Left cardiac atrium (tissue), 4 donors: ENCODE measurements at regions not wholly inside any gene's neighbourhood (a gene's known extent, or its start where the extent isn't known, plus 50 kb on each side); places are given as distances from the start of the nearest gene placed in this dataset.

ENCODE experiments used
- ATAC-seq, 2 donors: fragments of 200-7000 bp; cut with Tn5 transposase; one replicate each; pipeline ENCODE4 v1.9.1; 2020; ENCODE audit warnings: mild to moderate bottlenecking in 2 of 2, moderate library complexity in 2 of 2
- DNase-seq: peaks from one replicate; pipeline ENCODE4 v3.0.0-alpha.2; 2020
- intact Hi-C, 2 donors: fragments of 100-400 bp; cut with DNase I; formaldehyde crosslinking; loops; one replicate each; pipeline versions ENCODE4 v1.14.1 to v1.15.1; 2022 to 2023
- donor health status: DM: no; HTN: yes; CAD: no.
- donor health status: DM: no; HTN: yes; CAD: no; lungs with severe emphysema.
- donor health status: DM: yes; HTN: yes; CAD: no.
- donor health status: Dilated cardiomyopathy.

DNA sequence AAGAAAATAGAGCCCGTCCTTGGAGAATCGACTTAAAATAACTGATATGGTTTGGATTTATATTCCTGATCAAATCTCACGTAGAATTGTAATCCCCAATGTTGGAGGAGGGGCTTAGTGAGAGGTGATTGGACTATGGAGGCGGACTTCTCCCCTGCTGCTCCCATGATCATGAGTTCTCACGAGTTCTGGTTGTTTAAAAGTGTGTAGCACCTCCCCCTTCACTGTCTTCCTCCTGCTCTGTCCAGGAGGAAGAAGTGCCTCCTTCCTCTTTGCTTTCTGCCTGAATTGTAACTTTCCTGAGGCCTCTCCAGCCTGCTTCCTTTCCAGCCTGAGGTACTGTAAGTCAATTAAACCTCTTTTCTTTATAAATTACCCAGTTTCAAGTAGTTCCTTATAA, 529.2 kb downstream of the HAO1 start:
- ATAC-seq (no peak), DNase-seq (no peak)
- intact Hi-C loops = no loop called here

DNA sequence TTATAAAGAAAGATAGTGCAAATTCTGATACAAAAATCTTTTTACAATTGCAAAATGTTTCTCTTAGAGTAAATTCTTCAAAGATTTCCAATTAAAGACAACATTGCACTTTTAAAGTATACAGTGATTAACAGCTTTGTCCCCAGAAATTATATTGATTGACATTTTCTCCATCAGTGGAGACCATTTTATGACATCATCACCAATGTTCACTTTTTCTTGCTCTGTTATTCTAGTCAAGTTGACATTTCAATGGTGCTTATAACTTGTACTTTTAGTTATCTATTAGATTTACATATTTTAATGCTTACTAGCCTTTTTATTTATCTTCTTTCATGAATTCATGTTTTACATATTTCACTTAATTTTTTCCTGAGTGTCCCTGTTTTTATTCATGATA, 524.8 kb downstream of the HAO1 start:
- intact Hi-C loops = no loop called here
- no peak for DNase-seq
- no peak for ATAC-seq

DNA sequence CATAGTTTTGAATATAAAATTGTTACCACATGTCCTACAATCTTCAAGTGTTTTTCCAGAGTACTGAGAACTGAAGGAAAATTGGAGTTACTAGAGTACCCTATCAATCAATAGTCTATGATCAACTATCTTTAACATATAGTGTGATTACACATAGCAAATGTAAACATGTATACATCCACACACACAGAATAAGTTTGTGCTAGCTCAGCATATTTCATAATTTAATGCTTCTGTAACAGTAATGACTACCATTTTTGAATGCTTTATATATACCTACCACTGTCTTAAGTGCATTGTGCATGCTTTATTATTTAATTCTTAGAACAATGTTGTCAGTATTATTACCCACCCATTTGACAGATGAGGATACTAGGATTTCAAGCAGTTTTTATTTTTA, 523.9 kb downstream of the HAO1 start:
- DNase-seq (no peak), ATAC-seq (no peak)
- intact Hi-C loops = no loop called here

DNA sequence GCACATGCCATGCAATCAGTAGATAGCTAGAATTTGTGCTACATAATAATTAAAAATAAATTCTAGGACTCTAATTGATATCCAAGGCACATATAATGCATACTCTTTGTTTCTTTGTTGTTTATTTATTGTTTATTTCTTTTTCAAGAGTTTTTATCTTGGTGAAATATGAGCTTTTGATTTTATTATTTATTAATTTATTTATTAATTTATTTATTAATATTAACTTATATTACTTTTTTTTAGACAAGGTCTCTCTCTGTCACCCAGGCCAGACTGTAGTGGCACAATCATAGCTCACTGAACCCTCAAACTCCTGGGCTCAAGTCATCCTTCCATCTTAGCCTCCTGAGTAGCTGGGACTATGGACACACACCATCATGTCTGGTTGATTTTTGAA, 519.9 kb downstream of the HAO1 start:
- intact Hi-C loops = no loop called here
- ATAC-seq (no peak), DNase-seq (no peak)

DNA sequence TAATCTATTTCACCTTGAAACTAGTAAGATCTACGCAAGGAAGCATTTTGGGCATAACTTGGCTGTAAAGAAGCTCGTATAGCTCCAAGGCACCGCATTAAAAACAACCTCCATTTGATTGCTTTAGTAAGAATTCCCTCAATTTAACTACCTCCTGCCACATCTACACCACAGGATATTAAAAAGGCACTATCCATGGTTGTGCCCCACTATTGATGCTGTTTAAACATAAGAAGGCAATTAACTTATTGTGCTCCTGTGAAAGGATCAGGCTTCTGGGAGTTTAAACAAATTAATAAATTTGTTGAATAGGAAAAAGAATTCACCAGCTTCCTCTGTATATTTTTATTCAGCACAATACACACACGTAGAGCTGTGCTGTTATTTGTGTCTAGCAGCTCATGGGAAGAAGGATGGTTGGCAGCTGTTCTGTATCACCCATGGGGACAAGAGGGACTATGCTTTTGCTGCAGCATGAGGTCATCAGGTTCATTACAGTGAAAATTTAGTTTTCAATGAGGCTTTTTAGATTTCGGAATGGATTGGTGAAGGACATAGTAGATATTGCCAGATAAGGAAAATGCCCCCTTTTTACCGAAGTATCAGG, 513.3 kb downstream of the HAO1 start:
- no peak for ATAC-seq
- intact Hi-C loops = no loop called here
- DNase-seq = no peak

DNA sequence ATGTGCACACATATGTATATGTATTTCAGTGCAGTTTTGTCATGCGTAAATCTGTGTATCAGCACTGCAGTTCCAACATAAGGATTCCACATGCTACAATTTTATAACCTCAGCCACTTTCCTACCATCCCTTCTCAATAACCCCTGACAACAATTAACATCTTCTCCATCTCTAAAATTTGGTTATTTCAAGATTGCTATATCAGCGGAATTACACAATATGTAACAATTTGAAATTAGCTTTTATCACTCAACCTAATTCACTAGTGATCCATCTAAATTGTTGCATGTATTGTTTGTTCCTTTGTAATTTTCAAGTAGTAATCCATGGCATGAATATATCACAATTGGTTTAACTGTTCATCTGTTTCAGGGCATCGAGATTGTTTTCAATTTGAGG, 511.3 kb downstream of the HAO1 start:
- ATAC-seq (no peak), DNase-seq (no peak)
- intact Hi-C loops = no loop called here

DNA sequence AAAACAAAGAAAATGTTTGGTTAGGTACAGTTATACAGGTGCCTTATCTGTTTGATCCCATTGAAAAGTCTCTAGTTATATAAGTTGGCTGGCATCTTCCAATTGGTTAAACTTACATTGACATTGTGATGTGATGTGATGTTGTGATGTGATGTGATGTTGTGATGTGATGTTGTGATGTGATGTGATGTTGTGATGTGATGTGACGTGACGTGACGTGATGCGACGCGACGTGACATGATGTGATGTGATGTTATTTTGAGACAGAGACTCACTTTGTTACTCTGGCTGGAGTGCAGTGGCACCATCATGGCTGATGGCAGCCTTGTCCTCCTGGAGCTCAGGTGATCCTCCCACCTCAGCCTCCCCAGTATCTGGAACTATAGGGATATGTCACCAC, 507.6 kb downstream of the HAO1 start:
- no peak for ATAC-seq
- no peak for DNase-seq
- intact Hi-C loops = no loop called here

DNA sequence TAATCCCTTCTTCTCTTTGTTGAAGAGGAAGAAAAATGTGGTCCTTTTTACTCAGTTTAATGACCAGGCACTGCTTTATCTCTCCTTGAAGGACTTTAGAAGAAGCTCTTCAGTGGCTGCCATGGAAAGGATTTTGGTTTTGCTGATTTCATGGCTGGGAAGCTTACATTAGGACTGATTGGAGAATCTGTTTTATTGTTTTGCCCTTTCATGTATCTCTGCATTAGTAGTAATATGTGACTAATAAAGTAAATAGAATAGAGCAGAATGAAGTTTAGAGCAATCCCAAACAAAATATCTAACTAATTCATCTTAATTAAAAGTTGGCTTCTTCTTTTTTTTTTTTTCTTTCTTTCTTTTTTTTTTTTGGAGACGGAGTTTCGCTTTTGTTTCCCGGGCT, 502.9 kb downstream of the HAO1 start:
- DNase-seq (no peak), ATAC-seq (no peak)
- intact Hi-C loops = no loop called here

DNA sequence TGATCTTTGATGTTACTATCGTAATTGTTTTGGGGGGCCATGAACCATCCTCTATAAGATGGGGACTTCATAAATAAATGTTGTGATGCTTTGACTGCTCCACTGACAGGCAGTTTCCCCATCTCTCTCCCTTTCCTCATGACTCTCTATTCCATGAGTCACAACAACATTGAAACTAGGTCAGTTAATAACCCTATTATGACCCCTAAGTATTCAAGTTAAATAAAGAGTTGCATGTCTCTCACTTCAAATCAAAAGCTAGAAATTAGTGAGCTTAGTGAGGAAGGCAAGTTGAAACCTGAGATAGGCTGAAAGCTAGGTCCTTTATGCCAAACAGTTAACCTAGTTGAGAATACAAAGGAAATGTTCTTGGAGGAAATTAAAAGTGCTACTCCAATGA, 491.0 kb downstream of the HAO1 start:
- ATAC-seq = no peak
- intact Hi-C loops = no loop called here
- no peak for DNase-seq

DNA sequence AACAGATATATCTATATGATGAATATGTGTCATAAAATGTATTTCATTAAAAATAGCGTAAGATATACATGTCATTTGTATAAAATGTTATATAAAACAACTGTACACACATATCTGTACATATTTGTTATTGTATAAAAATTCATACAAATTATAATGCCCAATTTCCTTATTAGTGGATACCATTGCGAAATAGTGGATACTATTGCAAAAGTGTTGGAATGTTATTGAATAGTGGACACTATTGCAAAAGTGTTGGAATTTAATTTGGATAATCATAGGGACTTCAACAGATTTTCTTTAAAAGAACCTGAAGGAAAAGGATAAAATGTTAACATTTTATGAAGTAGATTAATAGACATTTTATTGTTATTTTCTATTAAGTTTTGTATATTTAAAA, 487.4 kb downstream of the HAO1 start:
- no peak for ATAC-seq
- intact Hi-C loops = no loop called here
- no peak for DNase-seq

DNA sequence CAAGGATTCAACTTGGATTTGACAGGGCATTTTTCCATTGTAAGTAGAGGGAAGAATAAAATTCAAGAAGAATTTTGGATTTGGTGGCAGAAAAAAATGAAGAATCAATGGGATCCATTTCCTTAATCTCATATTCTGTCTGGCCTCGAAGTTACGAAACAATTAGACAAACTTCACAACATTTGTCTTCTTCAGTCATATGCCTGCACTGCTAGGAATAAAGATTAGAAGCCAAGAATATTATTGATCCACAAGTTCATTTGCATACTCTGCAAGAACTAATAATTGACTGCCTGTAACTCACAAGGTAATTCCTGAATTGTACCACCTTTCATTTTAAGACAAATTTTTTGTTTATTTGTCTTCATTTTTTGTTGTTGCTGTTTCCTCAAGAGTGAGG, 486.2 kb downstream of the HAO1 start:
- DNase-seq (no peak), ATAC-seq (no peak)
- intact Hi-C loops = no loop called here

DNA sequence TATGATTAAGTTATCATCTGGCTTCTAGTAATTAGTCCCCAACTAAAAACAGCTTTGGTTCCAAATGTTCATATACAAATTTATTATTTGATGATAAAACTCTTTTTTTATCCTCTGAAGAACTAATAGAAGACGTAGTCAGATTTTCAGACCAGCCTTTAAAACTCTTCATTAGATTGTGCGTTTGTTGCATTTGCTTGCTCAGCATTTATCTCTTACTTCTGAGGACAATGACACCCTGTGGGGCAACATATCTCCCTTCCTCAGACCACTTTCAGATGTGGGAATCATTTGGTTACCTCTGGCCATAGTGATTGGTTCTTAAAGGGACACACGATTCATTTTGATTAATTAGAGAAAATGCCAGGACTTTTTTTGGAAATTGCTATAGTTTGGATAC, 481.8 kb downstream of the HAO1 start:
- no peak for ATAC-seq
- no peak for DNase-seq
- intact Hi-C loops = no loop called here

DNA sequence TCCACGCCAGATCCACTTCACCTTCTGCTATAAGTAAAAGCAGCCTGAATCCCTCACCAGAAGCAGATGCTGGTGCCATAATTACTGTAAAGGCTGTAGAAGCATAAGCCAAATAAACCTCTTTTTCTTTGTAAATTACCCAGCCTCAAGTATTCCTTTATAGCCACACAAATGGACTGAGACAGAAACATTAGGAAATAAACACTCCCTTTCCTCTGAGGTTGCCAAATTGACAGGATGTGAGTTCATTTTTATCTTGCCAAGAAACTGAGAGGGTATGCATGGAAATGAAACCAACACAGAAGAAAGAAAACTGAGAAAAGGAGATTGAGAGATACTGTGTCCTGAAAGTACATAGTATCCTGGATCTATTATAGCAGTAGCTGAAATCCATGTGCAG, 481.2 kb downstream of the HAO1 start:
- intact Hi-C loops = no loop called here
- ATAC-seq = no peak
- no peak for DNase-seq

DNA sequence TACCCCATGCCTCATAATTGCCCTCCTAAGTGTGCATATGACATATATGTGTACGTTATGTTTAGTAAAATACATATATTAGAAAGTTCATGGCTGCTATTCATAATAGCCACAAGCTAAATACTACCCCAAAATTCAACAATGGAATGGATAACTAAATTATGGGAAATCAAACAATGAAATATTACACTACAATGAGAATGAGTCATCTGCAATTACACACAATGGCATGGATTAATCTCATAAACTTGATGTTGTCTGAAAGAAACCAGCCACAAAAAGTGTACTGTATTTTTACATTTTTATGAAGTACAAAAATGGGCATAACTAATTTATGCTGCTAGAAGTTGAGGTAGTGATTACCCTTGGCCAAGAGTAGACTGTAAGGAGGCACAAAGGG, 477.0 kb downstream of the HAO1 start:
- ATAC-seq (no peak), DNase-seq (no peak)
- intact Hi-C loops = no loop called here

DNA sequence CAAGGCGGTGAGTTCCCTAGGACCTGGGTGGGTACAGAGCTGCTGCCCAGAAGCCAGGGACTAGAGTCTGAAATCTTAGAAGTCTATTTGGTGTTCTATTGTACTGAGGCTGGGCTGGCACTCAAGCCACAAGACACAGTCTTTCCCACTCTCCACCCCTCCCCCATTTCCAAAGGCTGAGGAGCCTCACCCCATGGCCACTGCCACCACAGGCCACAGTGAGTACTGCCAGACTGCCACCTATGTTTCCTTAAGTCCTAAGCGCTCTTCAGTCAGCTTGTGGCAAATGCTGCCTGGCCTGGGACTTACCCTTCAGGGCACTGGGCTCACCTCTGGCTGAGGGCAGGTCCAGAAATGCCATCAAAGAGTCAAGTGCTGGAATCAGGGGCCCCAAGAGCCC, 469.3 kb downstream of the HAO1 start:
- ATAC-seq (no peak), DNase-seq (no peak)
- intact Hi-C loops = no loop called here

DNA sequence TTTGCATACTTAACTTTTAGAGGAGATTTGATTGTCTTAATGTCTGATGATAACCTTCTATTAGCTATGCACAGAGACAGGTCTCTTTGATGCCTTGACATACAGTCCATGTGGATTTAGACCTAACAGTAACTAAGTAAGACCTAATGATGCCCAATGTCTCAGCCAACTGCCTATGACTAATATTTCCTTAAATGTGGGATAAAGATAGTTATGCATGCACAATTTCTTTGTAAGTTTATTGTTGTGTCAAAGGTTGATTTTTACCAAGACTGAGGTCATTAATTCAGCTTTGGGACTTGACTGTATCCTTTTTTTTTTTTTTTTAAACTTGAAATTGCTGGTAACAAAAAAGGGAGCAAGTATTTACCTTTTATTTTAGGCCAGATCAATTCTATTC, 450.0 kb downstream of the HAO1 start:
- ATAC-seq (no peak), DNase-seq (no peak)
- intact Hi-C loops = no loop called here

DNA sequence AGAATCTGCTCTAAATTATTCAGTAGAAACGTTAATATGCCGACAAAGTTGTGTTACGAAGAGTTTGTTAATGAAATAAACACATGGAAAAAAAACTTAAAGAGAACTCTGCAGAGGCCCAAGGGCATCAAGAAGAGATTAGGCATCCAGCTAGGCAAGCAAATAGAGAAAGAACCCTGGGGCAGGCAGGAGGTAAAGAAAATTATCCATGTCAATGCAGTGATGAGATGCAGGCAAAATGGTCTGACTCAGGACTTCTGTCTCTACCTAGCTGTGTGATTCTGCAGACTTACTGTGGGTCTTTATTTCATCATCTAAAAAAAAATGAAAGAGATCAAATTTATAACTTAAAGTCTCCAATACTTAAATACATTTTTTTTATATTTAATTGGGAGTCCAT, 448.0 kb downstream of the HAO1 start:
- no peak for DNase-seq
- no peak for ATAC-seq
- intact Hi-C loops = no loop called here

DNA sequence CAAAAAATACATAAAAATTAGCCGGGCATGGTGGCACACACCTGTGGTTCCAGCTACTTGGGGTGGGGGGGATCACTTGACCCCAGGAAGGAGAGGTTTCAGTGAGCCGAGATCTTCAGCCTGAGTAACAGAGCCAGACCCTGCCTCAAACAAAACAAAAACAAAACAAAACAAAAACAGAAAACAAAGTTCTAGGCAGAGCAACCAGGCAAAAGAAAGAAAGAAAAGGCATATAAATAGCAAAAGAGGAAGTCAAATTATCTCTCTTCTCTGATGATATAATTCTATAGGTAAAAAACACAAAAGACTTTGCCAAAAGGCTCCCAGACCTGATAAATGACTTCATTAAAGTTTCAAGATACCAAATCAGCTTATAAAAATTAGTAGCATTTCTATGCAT, 446.9 kb downstream of the HAO1 start:
- DNase-seq (no peak), ATAC-seq (no peak)
- intact Hi-C loops = no loop called here

DNA sequence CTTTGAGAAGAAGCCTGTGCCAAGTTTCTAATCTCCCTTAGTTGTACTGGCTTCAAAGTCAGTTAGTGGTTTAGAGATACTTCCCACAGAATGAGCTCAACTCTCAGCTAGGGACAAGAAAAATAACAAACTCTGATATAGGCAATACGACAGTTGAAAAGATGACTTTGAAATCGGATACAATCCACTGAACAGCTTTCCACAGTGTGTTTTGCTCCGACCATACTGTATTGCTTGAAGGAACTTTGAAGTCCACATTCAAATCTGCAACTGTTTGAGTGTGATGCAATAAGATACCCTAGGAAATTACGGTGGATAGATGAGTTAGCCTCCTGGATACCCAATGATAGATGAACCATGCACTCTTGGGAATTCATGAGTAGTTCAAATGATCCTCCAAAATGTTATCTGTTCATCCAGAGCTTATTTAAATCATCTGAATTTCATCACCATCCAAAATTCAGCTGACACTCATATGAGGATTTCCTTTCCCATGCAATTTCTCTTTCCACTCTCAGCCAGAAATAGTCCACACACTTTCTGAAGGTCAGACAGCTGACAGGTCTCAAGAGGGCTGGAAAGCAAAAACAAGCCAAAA, 443.8 kb downstream of the HAO1 start:
- intact Hi-C loops = no loop called here
- peak in 1 of 2 donors; percentile 50 for ATAC-seq
- DNase-seq = no peak

DNA sequence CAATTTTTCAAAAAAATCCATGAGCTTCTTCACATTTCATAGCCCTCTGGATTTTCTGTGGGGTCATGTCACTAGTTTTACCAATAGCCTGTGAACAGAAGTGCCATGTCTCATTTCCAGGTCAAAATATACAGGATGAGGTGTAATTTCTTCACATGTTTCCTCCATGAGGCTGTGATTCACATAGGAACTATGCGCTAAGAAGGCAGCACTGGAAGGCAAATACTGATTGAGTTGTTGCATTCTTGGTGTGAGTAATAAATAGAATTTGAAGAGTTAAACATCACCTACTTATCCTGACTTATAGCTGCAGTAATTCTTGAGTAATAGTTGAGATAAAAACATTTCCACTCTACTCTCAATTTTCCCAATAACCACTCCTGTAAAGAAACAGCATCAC, 442.3 kb downstream of the HAO1 start:
- no peak for DNase-seq
- ATAC-seq = no peak
- intact Hi-C loops = no loop called here

DNA sequence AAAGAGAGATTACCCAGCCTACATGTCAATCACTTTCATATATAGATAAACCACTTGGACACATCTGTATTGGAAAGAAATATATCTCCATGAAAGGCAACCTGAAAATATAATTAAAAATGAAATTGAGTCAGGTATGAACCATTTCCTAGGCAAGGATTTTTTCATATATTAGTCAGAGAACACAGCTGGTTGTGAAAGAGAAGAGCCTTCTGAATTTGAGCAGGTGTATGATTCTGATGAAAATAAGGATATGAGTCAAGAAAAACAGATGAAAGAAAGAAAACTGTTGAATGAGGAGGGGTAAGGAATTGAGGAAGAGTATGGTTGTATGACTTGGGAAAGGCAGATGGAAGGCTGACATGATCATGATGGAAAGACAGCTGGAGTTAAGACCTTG, 441.1 kb downstream of the HAO1 start:
- ATAC-seq = no peak
- intact Hi-C loops = no loop called here
- DNase-seq = no peak

DNA sequence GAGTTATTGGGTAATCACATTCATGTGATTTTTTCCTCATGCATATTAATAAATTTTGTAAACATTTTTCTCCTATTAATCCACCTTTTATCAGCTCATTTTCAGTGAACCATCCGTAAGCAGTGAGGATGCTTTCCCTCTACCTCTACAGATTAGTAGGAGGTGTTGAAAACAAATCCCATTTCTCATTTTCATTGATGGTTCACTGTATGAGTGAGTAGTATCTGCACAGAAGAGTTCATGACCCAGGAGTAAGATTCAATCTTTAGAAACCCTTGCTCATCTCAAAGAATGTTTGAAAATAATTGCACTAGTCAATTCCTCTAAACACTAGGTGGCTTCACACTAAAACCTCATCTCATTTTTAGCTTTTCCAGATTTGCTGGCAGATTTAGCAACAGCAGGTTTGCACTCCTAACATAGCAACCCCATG, 440.0 kb downstream of the HAO1 start:
- no peak for ATAC-seq

More for the DNA sequence above, 440.0 kb downstream of the HAO1 start:
- intact Hi-C loops = no loop called here
- DNase-seq = no peak
